ENCODE measurements at regions not wholly inside any gene's neighbourhood (a gene's known extent, or its start where the extent isn't known, plus 50 kb on each side); places are given as distances from the start of the nearest gene placed in this dataset.

DNA sequence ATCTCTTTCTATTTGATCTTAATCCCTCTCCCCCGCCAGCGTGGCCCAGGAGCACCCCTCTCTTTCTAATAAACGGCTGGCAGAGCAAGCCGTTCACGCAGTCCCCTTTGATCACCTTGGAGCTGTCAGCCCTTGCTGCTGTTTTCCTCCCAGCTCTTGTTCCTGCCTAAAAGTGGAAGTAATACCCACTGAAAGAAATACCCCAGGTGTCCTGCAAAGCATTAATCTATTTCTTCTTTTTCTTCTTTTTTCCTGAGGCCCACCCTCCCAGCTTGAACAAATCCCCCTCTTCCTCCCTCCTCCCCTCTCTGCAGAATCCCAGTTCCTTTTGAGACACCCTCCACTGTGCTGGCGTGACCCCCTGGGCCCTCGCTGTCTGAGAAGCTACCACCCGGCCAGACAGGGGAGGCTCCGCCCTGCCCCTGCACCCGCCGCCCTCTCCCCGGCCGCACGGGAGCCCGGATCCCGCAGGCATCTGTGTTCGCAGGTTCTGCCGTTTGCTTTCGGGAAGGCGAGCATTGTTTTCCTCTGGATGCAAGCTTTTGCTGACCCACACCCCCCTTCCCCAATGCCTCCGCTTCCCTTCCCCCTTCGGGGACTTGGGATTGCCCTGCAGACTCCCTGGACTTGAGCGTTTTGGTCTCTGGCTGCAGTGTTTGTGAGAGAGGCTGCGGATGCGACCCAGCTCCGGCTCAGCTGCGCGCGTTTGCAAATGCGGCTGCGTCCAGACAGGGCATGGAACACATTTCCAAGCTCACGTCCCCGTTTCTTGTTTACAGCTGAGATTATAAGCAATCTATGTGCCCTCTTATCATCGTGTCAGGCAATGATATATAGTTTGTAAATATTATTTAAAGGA, 631.5 kb downstream of the NYAP2 start:
- H3K27me3 ChIP-seq (ENCODE audit: insufficient read depth, low read length), result no peaks in the 10 kb centered on the region
- no peak overlapping the region for H2BK15ac ChIP-seq (ENCODE audit: low read depth, low read length)
- H3K79me2 ChIP-seq (ENCODE audit: insufficient read depth, low read length), result no peaks in the 10 kb centered on the region
- no peak overlapping the region for H2BK120ac ChIP-seq (ENCODE audit: low read depth, low read length, poor library complexity, severe bottlenecking)
- H3K23me2 ChIP-seq (ENCODE audit: insufficient read length, low read depth, low read length, poor library complexity, severe bottlenecking), result peaks cover 5% of the 10 kb centered on the region
- DNase-seq, result peak; percentile 83
- H3K27ac Mint-ChIP-seq, result peak overlapping the region; percentile 85 to 97 (median 93)
- peaks cover 24 to 26% of the 10 kb centered on the region in 2 experiments for H3K4me1 Mint-ChIP-seq
- no peaks in the 10 kb centered on the region for H3K9me3 ChIP-seq (ENCODE audit: control insufficient read depth, low read depth, low read length)
- H3K27ac ChIP-seq (ENCODE audit: insufficient read length, low read depth, low read length), result no peak overlapping the region
- peaks cover 5% of the 10 kb centered on the region for H3K4me1 ChIP-seq (ENCODE audit: insufficient read depth, low read length)
- no peak overlapping the region for H3K23ac ChIP-seq (ENCODE audit: insufficient read length, low read depth, low read length)
- peak overlapping the region; percentile 75 to 88 for H3K4me3 Mint-ChIP-seq
- H2BK20ac ChIP-seq (ENCODE audit: low read depth, low read length, poor library complexity, severe bottlenecking), result no peak overlapping the region
- no peaks in the 10 kb centered on the region; a peak in 2 of 5 replicates for H3K9me3 Mint-ChIP-seq
- H2BK12ac ChIP-seq (ENCODE audit: insufficient read length, low read depth, low read length), result no peak overlapping the region
- H3T11ph ChIP-seq (ENCODE audit: low read length), result no peak overlapping the region
- H3K79me1 ChIP-seq (ENCODE audit: insufficient read depth, low read depth, low read length, poor library complexity, severe bottlenecking), result no peaks in the 10 kb centered on the region
- H3K4ac ChIP-seq (ENCODE audit: low read depth, low read length), result no peak overlapping the region
- H2BK5ac ChIP-seq (ENCODE audit: insufficient read length, low read length), result no peak overlapping the region
- H4K91ac ChIP-seq (ENCODE audit: insufficient read length, low read depth, low read length), result no peak overlapping the region
- no peak overlapping the region for H2AK5ac ChIP-seq (ENCODE audit: insufficient read length, low read length)
- no peaks in the 10 kb centered on the region for H4K20me1 ChIP-seq (ENCODE audit: control insufficient read depth, insufficient read depth, insufficient read length)
- H3K36me3 Mint-ChIP-seq (ENCODE audit: insufficient read depth in 1 of 3, low read depth in 3 of 3), result peaks cover 0 to 2% (median 0%) of the 10 kb centered on the region in 3 experiments; a peak in 1 of 7 replicates
- H3K27me3 Mint-ChIP-seq (ENCODE audit: low read depth), result peaks cover 4% of the 10 kb centered on the region; the same call in 1 of the 2 replicates
- no peak overlapping the region for H4K8ac ChIP-seq (replicated peaks; ENCODE audit: insufficient read length, low read depth, low read length)
- TF ChIP-seq, protein P1, sequence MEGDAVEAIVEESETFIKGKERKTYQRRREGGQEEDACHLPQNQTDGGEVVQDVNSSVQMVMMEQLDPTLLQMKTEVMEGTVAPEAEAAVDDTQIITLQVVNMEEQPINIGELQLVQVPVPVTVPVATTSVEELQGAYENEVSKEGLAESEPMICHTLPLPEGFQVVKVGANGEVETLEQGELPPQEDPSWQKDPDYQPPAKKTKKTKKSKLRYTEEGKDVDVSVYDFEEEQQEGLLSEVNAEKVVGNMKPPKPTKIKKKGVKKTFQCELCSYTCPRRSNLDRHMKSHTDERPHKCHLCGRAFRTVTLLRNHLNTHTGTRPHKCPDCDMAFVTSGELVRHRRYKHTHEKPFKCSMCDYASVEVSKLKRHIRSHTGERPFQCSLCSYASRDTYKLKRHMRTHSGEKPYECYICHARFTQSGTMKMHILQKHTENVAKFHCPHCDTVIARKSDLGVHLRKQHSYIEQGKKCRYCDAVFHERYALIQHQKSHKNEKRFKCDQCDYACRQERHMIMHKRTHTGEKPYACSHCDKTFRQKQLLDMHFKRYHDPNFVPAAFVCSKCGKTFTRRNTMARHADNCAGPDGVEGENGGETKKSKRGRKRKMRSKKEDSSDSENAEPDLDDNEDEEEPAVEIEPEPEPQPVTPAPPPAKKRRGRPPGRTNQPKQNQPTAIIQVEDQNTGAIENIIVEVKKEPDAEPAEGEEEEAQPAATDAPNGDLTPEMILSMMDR (conservative IDR thresholded peaks at IDR 0.05), result no peak
- peak overlapping the region; percentile 69; the same call in 1 of the 2 replicates for H3K14ac ChIP-seq (ENCODE audit: insufficient read depth, low read length)
- WGBS (ENCODE audit: extremely low coverage, insufficient read length, low lambda C conversion rate), result no CpG with 5 or more reads among the region's 34 CpGs
- peak overlapping the region; percentile 55 for H3K9ac ChIP-seq (ENCODE audit: extremely low read depth, insufficient read length, low read length)
- peak overlapping the region; percentile 33 for H3K18ac ChIP-seq (ENCODE audit: insufficient read length, low read depth, low read length)
- no peak overlapping the region for H3K56ac ChIP-seq (ENCODE audit: insufficient read length, low read depth, low read length)
- H2AFZ ChIP-seq (ENCODE audit: low read length), result peak overlapping the region; percentile 34
- H3K4me2 ChIP-seq (ENCODE audit: insufficient read depth, insufficient read length, low read length), result peak overlapping the region; percentile 61
- H4K5ac ChIP-seq (ENCODE audit: insufficient read length, low read depth, low read length), result no peak overlapping the region

Data from H9 (cell line).